WERI-Rb-1 (cell line): ENCODE measurements at regions not wholly inside any gene's neighbourhood (a gene's known extent, or its start where the extent isn't known, plus 50 kb on each side); places are given as distances from the start of the nearest gene placed in this dataset.

Source experiments
- DNase-seq: peaks from one replicate; pipeline ENCODE4 v3.0.0-alpha.2; 2020
- H3K27ac ChIP-seq: fragments of 250-450 bp; sonication (Bioruptor Pico); 2 replicates; pipeline ENCODE4 v1.5.1; 2020; ENCODE audit warnings: mild to moderate bottlenecking, moderate library complexity
- H3K27me3 ChIP-seq: fragments of 250-450 bp; sonication (Bioruptor Pico); 2 replicates; pipeline ENCODE4 v1.5.1; 2021; ENCODE audit warnings: mild to moderate bottlenecking, low read depth, moderate library complexity; ENCODE audit not compliant: insufficient read depth, severe bottlenecking
- H3K36me3 ChIP-seq: fragments of 250-450 bp; sonication (Bioruptor Pico); 2 replicates; pipeline ENCODE4 v1.5.1; 2020; ENCODE audit warnings: mild to moderate bottlenecking, moderate library complexity
- H3K4me3 ChIP-seq: 2 replicates; pipeline ENCODE4 v1.5.1; 2011; ENCODE audit warnings: low read depth, mild to moderate bottlenecking, control low read depth, low read length
- H3K9me3 ChIP-seq: fragments of 250-450 bp; sonication (Bioruptor Pico); 2 replicates; pipeline ENCODE4 v1.5.1; 2021; ENCODE audit warnings: mild to moderate bottlenecking, moderate library complexity; ENCODE audit not compliant: severe bottlenecking
- TF ChIP-seq, protein P1 (sequence below): IDR thresholded peaks from 2 replicates; pipeline ENCODE4 v1.5.1; 2011; ENCODE audit warnings: low read depth, mild to moderate bottlenecking, control low read depth, inconsistent platforms, low read length

DNA sequence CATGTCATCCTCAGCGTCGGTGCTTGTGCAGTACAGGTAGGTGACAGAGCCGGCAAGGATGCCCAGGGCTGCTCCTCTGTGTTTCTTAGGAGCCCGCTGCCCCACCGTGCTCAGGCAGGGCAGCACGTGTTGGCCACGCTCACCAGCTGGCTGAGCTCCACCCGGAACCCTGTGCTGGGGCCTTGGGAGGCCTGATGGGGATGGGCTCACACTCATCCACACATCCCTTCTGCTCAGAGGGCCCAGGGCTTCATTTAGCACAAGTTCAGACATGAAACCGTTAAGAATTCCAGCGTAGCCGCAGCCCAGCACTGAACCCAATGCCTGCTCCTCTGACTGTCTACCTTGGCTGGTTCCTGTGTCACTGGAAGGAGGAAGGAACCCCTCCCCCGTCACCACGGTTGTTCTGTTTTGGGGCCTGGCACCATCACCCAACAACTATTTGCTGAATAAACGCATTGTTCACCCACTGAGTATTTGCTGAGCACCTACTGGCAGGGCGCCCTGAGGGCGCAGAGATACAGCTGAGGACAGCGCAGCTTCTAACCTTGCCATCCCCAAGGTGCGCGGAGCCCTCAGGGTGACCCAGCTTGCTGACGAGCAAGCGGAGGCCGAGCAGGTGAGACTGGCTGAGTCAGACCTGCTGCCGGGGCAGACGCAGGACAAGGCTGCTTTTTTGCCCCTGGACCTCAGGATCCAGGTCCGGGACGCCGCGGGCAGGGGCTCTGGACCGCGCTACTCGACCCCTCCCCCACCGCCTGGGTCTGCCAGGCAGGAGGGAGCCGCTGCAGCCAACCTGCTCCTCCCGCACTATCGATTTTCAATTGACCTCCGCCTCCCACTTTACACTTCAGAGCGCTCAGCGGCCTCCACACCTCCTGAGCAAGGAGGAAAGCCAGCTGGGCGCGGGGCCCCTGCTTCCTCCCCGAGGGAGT, 50.6 kb upstream of the RET start:
- DNase-seq: no peak
- H3K27me3 ChIP-seq: peaks cover 91% of the 10 kb centered on the region
- no peaks in the 10 kb centered on the region for H3K36me3 ChIP-seq
- H3K4me3 ChIP-seq: no peak overlapping the region
- no peak overlapping the region for H3K27ac ChIP-seq
- TF ChIP-seq, protein P1, sequence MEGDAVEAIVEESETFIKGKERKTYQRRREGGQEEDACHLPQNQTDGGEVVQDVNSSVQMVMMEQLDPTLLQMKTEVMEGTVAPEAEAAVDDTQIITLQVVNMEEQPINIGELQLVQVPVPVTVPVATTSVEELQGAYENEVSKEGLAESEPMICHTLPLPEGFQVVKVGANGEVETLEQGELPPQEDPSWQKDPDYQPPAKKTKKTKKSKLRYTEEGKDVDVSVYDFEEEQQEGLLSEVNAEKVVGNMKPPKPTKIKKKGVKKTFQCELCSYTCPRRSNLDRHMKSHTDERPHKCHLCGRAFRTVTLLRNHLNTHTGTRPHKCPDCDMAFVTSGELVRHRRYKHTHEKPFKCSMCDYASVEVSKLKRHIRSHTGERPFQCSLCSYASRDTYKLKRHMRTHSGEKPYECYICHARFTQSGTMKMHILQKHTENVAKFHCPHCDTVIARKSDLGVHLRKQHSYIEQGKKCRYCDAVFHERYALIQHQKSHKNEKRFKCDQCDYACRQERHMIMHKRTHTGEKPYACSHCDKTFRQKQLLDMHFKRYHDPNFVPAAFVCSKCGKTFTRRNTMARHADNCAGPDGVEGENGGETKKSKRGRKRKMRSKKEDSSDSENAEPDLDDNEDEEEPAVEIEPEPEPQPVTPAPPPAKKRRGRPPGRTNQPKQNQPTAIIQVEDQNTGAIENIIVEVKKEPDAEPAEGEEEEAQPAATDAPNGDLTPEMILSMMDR: no peak
- H3K9me3 ChIP-seq: no peaks in the 10 kb centered on the region
